Glutamatergic neuron (in vitro differentiated cells): ENCODE measurements at regions not wholly inside any gene's neighbourhood (a gene's known extent, or its start where the extent isn't known, plus 50 kb on each side); places are given as distances from the start of the nearest gene placed in this dataset.

Source experiments
- DNase-seq: peaks from one replicate; pipeline ENCODE4 v3.0.0; 2022
- H3K27ac Mint-ChIP-seq: one replicate; pipeline ENCODE4 v1.8.0; 2020; ENCODE audit warnings: mild to moderate bottlenecking, mixed read lengths, inconsistent platforms; ENCODE audit not compliant: unreplicated experiment
- H3K27me3 Mint-ChIP-seq: one replicate; pipeline ENCODE4 v1.8.0; 2020; ENCODE audit warnings: mild to moderate bottlenecking, moderate library complexity, mixed read lengths, inconsistent platforms; ENCODE audit not compliant: unreplicated experiment
- H3K36me3 Mint-ChIP-seq: one replicate; pipeline ENCODE4 v1.8.0; 2020; ENCODE audit warnings: mild to moderate bottlenecking, mixed read lengths, inconsistent platforms; ENCODE audit not compliant: unreplicated experiment
- H3K4me1 Mint-ChIP-seq: one replicate; pipeline ENCODE4 v1.8.0; 2020; ENCODE audit warnings: mild to moderate bottlenecking, low read depth, mixed read lengths, inconsistent platforms; ENCODE audit not compliant: unreplicated experiment
- H3K4me3 Mint-ChIP-seq: one replicate; pipeline ENCODE4 v1.8.0; 2020; ENCODE audit warnings: mild to moderate bottlenecking, mixed read lengths, inconsistent platforms; ENCODE audit not compliant: unreplicated experiment
- H3K9me3 Mint-ChIP-seq: one replicate; pipeline ENCODE4 v1.8.0; 2020; ENCODE audit warnings: mild to moderate bottlenecking, moderate library complexity, mixed read lengths, inconsistent platforms; ENCODE audit not compliant: unreplicated experiment
- CTCF ChIP-seq: fragments of 200-600 bp; sonication (generic); IDR thresholded peaks from one replicate; pipeline ENCODE4 v1.5.0; 2021; ENCODE audit not compliant: partially characterized antibody, unreplicated experiment

- Mint-ChIP-seq H3K27me3 (peaks cover 6% of the 10 kb centered on the region), H3K9me3 (peaks cover 4% of the 10 kb centered on the region), H3K27ac (peak overlapping the region; percentile 82), H3K36me3 (no peaks in the 10 kb centered on the region), H3K4me3 (no peak overlapping the region), H3K4me1 (peaks cover 14% of the 10 kb centered on the region)
- TF ChIP-seq CTCF = no peak
- no peak for DNase-seq
Observed at GRCh38 chrX:107542500-107542899, 85.8 kb upstream of the PRPS1 start.

DNA sequence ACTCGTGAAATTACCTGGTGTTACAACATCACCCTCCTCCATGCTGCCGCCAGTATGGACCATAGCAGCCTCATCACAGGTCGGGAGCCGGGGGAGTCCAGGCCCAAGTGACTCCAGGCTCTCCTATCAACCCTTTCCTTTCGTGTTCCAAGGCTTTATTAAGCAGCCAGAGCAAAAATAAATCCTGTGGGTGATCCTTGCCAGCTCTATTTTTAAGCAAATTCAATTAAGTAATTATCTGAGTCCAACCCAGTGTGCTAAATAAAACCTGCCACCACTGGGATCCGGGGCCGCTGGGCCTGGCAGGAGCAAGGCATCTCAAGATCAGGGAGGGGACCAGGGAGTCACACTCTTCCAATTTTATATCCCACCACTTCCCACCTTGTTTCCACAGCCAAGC, 80.7 kb upstream of the PRPS1 start:
- no peak for DNase-seq
- Mint-ChIP-seq H3K27me3 (peaks cover 4% of the 10 kb centered on the region), H3K9me3 (peaks cover 2% of the 10 kb centered on the region), H3K36me3 (peaks cover 4% of the 10 kb centered on the region), H3K27ac (no peak overlapping the region), H3K4me3 (no peak overlapping the region), H3K4me1 (peaks cover 5% of the 10 kb centered on the region)
- TF ChIP-seq CTCF = no peak

DNA sequence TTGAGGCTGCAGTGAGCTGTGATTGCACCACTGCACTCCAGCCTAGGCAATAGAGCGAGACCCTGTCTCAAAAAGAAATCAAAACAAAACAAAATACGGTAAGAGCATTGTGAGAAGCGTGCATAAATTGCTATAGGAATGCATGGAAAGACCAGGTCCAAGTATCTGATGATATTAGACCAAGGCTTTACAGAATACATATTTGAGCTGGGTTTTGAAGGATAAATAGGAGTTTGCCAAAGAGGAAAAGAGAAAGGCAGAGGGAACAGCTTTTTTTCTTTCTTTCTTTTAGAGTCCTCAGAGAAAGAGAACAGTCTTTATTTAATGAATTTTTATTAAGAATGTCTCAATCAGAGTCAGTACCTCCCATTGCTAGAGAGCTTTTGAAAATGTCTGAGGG, 79.5 kb upstream of the PRPS1 start:
- Mint-ChIP-seq H3K27me3 (no peaks in the 10 kb centered on the region), H3K9me3 (no peaks in the 10 kb centered on the region), H3K4me1 (no peaks in the 10 kb centered on the region), H3K36me3 (peaks cover 4% of the 10 kb centered on the region), H3K27ac (no peak overlapping the region), H3K4me3 (no peak overlapping the region)
- no peak for TF ChIP-seq CTCF
- DNase-seq = no peak

GRCh38 chrX:107549504-107549903, 78.8 kb upstream of the PRPS1 start:
- Mint-ChIP-seq H3K27ac (no peak overlapping the region), H3K4me1 (no peaks in the 10 kb centered on the region)

DNA sequence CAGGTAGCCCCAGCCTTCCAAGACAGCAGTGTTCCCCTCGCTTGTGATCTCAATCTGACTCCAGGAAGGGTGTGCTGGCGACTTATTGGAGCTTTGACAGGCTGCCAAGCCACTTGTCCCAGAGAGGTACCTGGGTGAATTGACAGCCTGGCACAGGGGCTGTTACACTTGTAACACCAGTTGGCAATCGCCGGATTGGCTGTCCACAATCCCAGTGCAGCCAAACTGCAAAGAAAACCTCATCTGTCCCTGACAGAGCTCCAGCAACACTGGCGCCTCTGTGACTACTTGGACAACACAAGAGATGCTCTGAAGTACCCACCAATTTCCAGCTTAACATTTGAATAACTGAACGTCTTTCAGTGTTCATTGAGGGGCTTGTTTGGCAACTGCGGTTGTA, 76.8 kb upstream of the PRPS1 start:
- H3K27me3 Mint-ChIP-seq = no peaks in the 10 kb centered on the region
- H3K9me3 Mint-ChIP-seq = no peaks in the 10 kb centered on the region
- TF ChIP-seq CTCF = no peak
- H3K4me1 Mint-ChIP-seq = no peaks in the 10 kb centered on the region
- H3K4me3 Mint-ChIP-seq = no peak overlapping the region
- H3K27ac Mint-ChIP-seq = no peak overlapping the region
- peaks cover 4% of the 10 kb centered on the region for H3K36me3 Mint-ChIP-seq
- DNase-seq = no peak

More at GRCh38 chrX:107549504-107549903, 78.8 kb upstream of the PRPS1 start:
- Mint-ChIP-seq H3K27me3 (no peaks in the 10 kb centered on the region), H3K4me3 (no peak overlapping the region), H3K36me3 (peaks cover 4% of the 10 kb centered on the region), H3K9me3 (no peaks in the 10 kb centered on the region)
- no peak for DNase-seq
- TF ChIP-seq CTCF = no peak
